H1 (cell line): ENCODE measurements at regions not wholly inside any gene's neighbourhood (a gene's known extent, or its start where the extent isn't known, plus 50 kb on each side); places are given as distances from the start of the nearest gene placed in this dataset.

ENCODE experiments used
- CTCF ChIA-PET: fragments of 300-600 bp; sonication (Branson Sonifier 250); formaldehyde crosslinking; loops from one replicate; lab custom pipeline; 2021; ENCODE audit not compliant: partially characterized antibody; lab: Charles Lee
- POLR2A ChIA-PET: fragments of 300-600 bp; sonication (Branson Sonifier 250); formaldehyde crosslinking; loops from one replicate; lab custom pipeline; 2021; ENCODE audit warnings: inconsistent platforms; ENCODE audit not compliant: partially characterized antibody; lab: Charles Lee
- DNase-seq, 2 experiments: peaks; one replicate each; pipeline versions ENCODE4 v3.0.0 to v3.0.0-alpha.2; 2010 to 2022; ENCODE audit warnings: low spot score in 2 of 2, low read depth in 1 of 2, mixed read lengths in 1 of 2
- FAIRE-seq: peaks from 2 replicates; lab custom pipeline; 2011; peaks lifted over from hg19 to GRCh38; lab: Jason Lieb, UNC
- H2AFZ ChIP-seq: 2 replicates; pipeline ENCODE4 v1.8.1; 2012; ENCODE audit warnings: low read length, inconsistent platforms
- H2AK5ac ChIP-seq: 2 replicates; pipeline ENCODE4 v1.6.1; 2013; ENCODE audit warnings: low read depth, low read length
- H2BK120ac ChIP-seq: replicated peaks from 2 replicates; pipeline ENCODE3; 2013; ENCODE audit warnings: low read depth, low read length, inconsistent platforms
- H2BK12ac ChIP-seq: 2 replicates; pipeline ENCODE4 v1.6.1; 2013; ENCODE audit warnings: low read depth, low read length
- H2BK15ac ChIP-seq: 2 replicates; pipeline ENCODE4 v1.6.1; 2013; ENCODE audit warnings: low read length
- H2BK20ac ChIP-seq: 2 replicates; pipeline ENCODE4 v1.6.1; 2013; ENCODE audit warnings: low read length
- H2BK5ac ChIP-seq: 2 replicates; pipeline ENCODE4 v1.6.1; 2013; ENCODE audit warnings: low read depth, low read length
- H3K14ac ChIP-seq: 2 replicates; pipeline ENCODE4 v1.6.1; 2013; ENCODE audit warnings: inconsistent platforms; ENCODE audit not compliant: insufficient read length
- H3K18ac ChIP-seq: 2 replicates; pipeline ENCODE4 v1.6.1; 2013; ENCODE audit warnings: low read length; ENCODE audit errors: extremely low read depth
- H3K23ac ChIP-seq: 2 replicates; pipeline ENCODE4 v1.6.1; 2013; ENCODE audit warnings: inconsistent platforms; ENCODE audit not compliant: insufficient read length
- H3K23me2 ChIP-seq: 2 replicates; pipeline ENCODE4 v1.6.1; 2013; ENCODE audit warnings: low read depth, low read length
- H3K27ac ChIP-seq: 2 replicates; pipeline ENCODE4 v1.6.1; 2011; ENCODE audit warnings: low read depth, low read length, inconsistent platforms
- H3K27me3 ChIP-seq, 4 experiments: replicated peaks in 1 of 4; 1 replicate in 1 of 4; 2 replicates in 3 of 4; pipeline versions ENCODE4 v1.6.1 to v1.8.1; 2011 to 2013; ENCODE audit warnings: low read length in 3 of 4, mild to moderate bottlenecking in 3 of 4, inconsistent platforms in 2 of 4, mixed read lengths in 2 of 4, moderate library complexity in 1 of 4; ENCODE audit not compliant: control insufficient read depth in 3 of 4, insufficient read depth in 3 of 4; ENCODE audit errors: extremely low read depth in 1 of 4
- H3K36me3 ChIP-seq, 4 experiments: 2 replicates each; pipeline versions ENCODE4 v1.6.1 to v1.8.1; 2011 to 2013; ENCODE audit warnings: mild to moderate bottlenecking in 4 of 4, low read length in 3 of 4, moderate library complexity in 2 of 4, control low read depth in 1 of 4, inconsistent platforms in 1 of 4; ENCODE audit not compliant: insufficient read depth in 4 of 4, control insufficient read depth in 2 of 4
- H3K4ac ChIP-seq: replicated peaks from 2 replicates; pipeline ENCODE3; 2013; ENCODE audit warnings: low read length, low read depth, mixed read lengths, inconsistent platforms; ENCODE audit not compliant: insufficient read length
- H3K4me1 ChIP-seq, 4 experiments: replicated peaks in 1 of 4; 1 replicate in 1 of 4; 2 replicates in 3 of 4; pipeline versions ENCODE4 v1.6.1 to v1.8.1; 2011 to 2013; ENCODE audit warnings: low read length in 3 of 4, inconsistent platforms in 2 of 4, mixed read lengths in 1 of 4; ENCODE audit not compliant: insufficient read depth in 4 of 4, control insufficient read depth in 3 of 4
- H3K4me2 ChIP-seq, 2 experiments: 2 replicates each; pipeline versions ENCODE4 v1.6.1 to v1.8.1; 2011 to 2013; ENCODE audit warnings: low read depth in 2 of 2, low read length in 2 of 2, control low read depth in 1 of 2, inconsistent platforms in 1 of 2, mild to moderate bottlenecking in 1 of 2; ENCODE audit not compliant: insufficient read depth in 1 of 2
- H3K4me3 ChIP-seq, 4 experiments: fragments of 200-600, 300-600 bp in 1 of 4; sonication (generic), shearing (Covaris generic), sonication (Bioruptor Twin) in 1 of 4; 2 replicates each; pipeline versions ENCODE4 v1.5.1 to v1.8.1; 2011 to 2016; ENCODE audit warnings: low read length in 4 of 4, low read depth in 3 of 4, control low read depth in 2 of 4, inconsistent platforms in 2 of 4, mild to moderate bottlenecking in 2 of 4, mixed read lengths in 1 of 4, moderate library complexity in 1 of 4; ENCODE audit not compliant: insufficient read depth in 2 of 4; ENCODE audit errors: extremely low read depth in 1 of 4
- H3K56ac ChIP-seq: replicated peaks from 2 replicates; pipeline ENCODE3; 2013; ENCODE audit warnings: low read depth, mild to moderate bottlenecking, mixed read lengths, low read length, inconsistent platforms; ENCODE audit not compliant: insufficient read length
- H3K79me1 ChIP-seq: 2 replicates; pipeline ENCODE4 v1.6.1; 2013; ENCODE audit warnings: low read depth, low read length, control low read depth
- H3K79me2 ChIP-seq, 2 experiments: 2 replicates each; pipeline versions ENCODE4 v1.6.1 to v1.8.1; 2012 to 2013; ENCODE audit warnings: low read length in 2 of 2, mild to moderate bottlenecking in 2 of 2, inconsistent platforms in 1 of 2; ENCODE audit not compliant: insufficient read depth in 2 of 2, control insufficient read depth in 1 of 2
- H3K9ac ChIP-seq, 4 experiments: replicated peaks in 1 of 4; 1 replicate in 1 of 4; 2 replicates in 3 of 4; pipeline versions ENCODE4 v1.6.1 to v1.8.1; 2011 to 2013; ENCODE audit warnings: low read depth in 3 of 4, low read length in 3 of 4, control low read depth in 2 of 4, mild to moderate bottlenecking in 2 of 4, moderate library complexity in 2 of 4, inconsistent platforms in 1 of 4; ENCODE audit errors: extremely low read depth in 1 of 4
- H3K9me3 ChIP-seq, 2 experiments: 2 replicates each; pipeline versions ENCODE4 v1.6.1 to v1.8.1; 2012 to 2013; ENCODE audit warnings: mild to moderate bottlenecking in 2 of 2, moderate library complexity in 2 of 2, control low read depth in 1 of 2, inconsistent platforms in 1 of 2, low read depth in 1 of 2, low read length in 1 of 2, mixed read lengths in 1 of 2; ENCODE audit not compliant: insufficient read depth in 2 of 2
- H4K20me1 ChIP-seq, 2 experiments: replicated peaks in 1 of 2; 2 replicates each; pipeline versions ENCODE3 to v1.8.1; 2011 to 2013; ENCODE audit warnings: inconsistent platforms in 2 of 2, low read length in 2 of 2, mild to moderate bottlenecking in 1 of 2; ENCODE audit not compliant: insufficient read depth in 2 of 2, control insufficient read depth in 1 of 2
- H4K5ac ChIP-seq: 2 replicates; pipeline ENCODE4 v1.6.1; 2013; ENCODE audit warnings: low read length, low read depth, mixed read lengths, inconsistent platforms; ENCODE audit not compliant: insufficient read length
- H4K8ac ChIP-seq: 2 replicates; pipeline ENCODE4 v1.8.0; 2013; ENCODE audit warnings: mild to moderate bottlenecking, moderate library complexity, low read length, inconsistent platforms; ENCODE audit not compliant: insufficient read depth; ENCODE audit errors: extremely low read depth
- H4K91ac ChIP-seq: replicated peaks from 2 replicates; pipeline ENCODE3; 2013; ENCODE audit warnings: low read length, mixed read lengths, inconsistent platforms; ENCODE audit not compliant: insufficient read length
- BACH1 ChIP-seq: IDR thresholded peaks from 2 replicates; pipeline ENCODE4 v1.6.1; 2012; ENCODE audit warnings: low read length, improper control_type of control experiment
- CBX8 ChIP-seq: fragments of 300-800, 300-1000 bp; sonication (generic); IDR thresholded peaks from 2 replicates; pipeline ENCODE4 v1.7.1; 2016; ENCODE audit warnings: low read depth, low read length, borderline replicate concordance
- FOSL1 ChIP-seq: IDR thresholded peaks from 2 replicates; pipeline ENCODE4 v1.6.1; 2011; ENCODE audit warnings: mild to moderate bottlenecking, low read depth, low read length, moderate library complexity; ENCODE audit not compliant: insufficient read depth
- KDM4A ChIP-seq: IDR thresholded peaks from one replicate; pipeline ENCODE4 v1.7.1; 2012; ENCODE audit warnings: low read depth, mild to moderate bottlenecking, moderate library complexity, low read length, inconsistent platforms; ENCODE audit not compliant: severe bottlenecking
- WGBS, 2 experiments: shearing (Covaris generic) in 1 of 2; methylation state at CpG; one replicate each; pipeline versions ENCODE4 v1.1.6 to v1.1.7; 2013 to 2015; ENCODE audit warnings: low lambda C conversion rate in 2 of 2, mixed read lengths in 2 of 2, inconsistent platforms in 1 of 2, low coverage in 1 of 2, missing lambda C conversion rate in 1 of 2; ENCODE audit not compliant: insufficient replicate concordance in 2 of 2, insufficient coverage in 1 of 2, insufficient read length in 1 of 2; ENCODE audit errors: extremely low coverage in 1 of 2, missing lambda C conversion rate in 1 of 2; 5-methylcytosine and 5-hydroxymethylcytosine counted together

GRCh38 chr2:107627926-107628325, 198.8 kb upstream of the RGPD4 start:
- Histone ChIP-seq H3K4me3 (no peak overlapping the region), H3K9me3 (peaks cover 3 to 11% of the 10 kb centered on the region in 2 experiments; a peak in 3 of 4 replicates), H3K27ac (no peak overlapping the region), H2BK20ac (no peak overlapping the region), H2BK120ac (no peak overlapping the region), H3K79me1 (no peaks in the 10 kb centered on the region), H3K27me3 (no peaks in the 10 kb centered on the region), H2BK12ac (no peak overlapping the region), H4K8ac (no peak overlapping the region), H4K5ac (no peak overlapping the region), H3K79me2 (no peaks in the 10 kb centered on the region), H4K91ac (no peak overlapping the region), H2BK15ac (no peak overlapping the region), H4K20me1 (no peaks in the 10 kb centered on the region), H3K14ac (no peak overlapping the region), H3K36me3 (no peaks in the 10 kb centered on the region), H3K4me2 (no peak overlapping the region), H2AK5ac (no peak overlapping the region), H3K4me1 (no peaks in the 10 kb centered on the region), H2BK5ac (no peak overlapping the region), H3K23ac (no peak overlapping the region), H2AFZ (no peak overlapping the region), H3K56ac (no peak overlapping the region), H3K18ac (no peak overlapping the region), H3K9ac (no peak overlapping the region), H3K23me2 (no peaks in the 10 kb centered on the region), H3K4ac (no peak overlapping the region)
- POLR2A ChIA-PET: no interaction called here
- FAIRE-seq: no peak
- no peak for DNase-seq
- CTCF ChIA-PET: no interaction called here
- 90% methylated on average over 3 of the region's 3 CpGs; no CpG with 5 or more reads in 1 of the 2 experiments for WGBS, 2 experiments
- no peak for TF ChIP-seq KDM4A
- TF ChIP-seq FOSL1: no peak
- TF ChIP-seq CBX8: no peak
- TF ChIP-seq BACH1: no peak
